Lower leg skin (tissue), 3 donors: ENCODE measurements at regions not wholly inside any gene's neighbourhood (a gene's known extent, or its start where the extent isn't known, plus 50 kb on each side); places are given as distances from the start of the nearest gene placed in this dataset.

Source experiments
- POLR2A ChIP-seq, 2 donors: fragments of 450-650 bp; IDR thresholded peaks; one replicate each; pipeline ENCODE4 v1.6.1; 2016 to 2017; ENCODE audit warnings: antibody characterized with exemption in 2 of 2, mild to moderate bottlenecking in 1 of 2, moderate library complexity in 1 of 2
- TF ChIP-seq, protein P1 (sequence below), 3 donors: fragments of 450-650 bp; IDR thresholded peaks; one replicate each; pipeline ENCODE4 v1.5.1; 2016; ENCODE audit warnings: antibody characterized with exemption in 3 of 3, mild to moderate bottlenecking in 3 of 3, moderate library complexity in 2 of 3

DNA sequence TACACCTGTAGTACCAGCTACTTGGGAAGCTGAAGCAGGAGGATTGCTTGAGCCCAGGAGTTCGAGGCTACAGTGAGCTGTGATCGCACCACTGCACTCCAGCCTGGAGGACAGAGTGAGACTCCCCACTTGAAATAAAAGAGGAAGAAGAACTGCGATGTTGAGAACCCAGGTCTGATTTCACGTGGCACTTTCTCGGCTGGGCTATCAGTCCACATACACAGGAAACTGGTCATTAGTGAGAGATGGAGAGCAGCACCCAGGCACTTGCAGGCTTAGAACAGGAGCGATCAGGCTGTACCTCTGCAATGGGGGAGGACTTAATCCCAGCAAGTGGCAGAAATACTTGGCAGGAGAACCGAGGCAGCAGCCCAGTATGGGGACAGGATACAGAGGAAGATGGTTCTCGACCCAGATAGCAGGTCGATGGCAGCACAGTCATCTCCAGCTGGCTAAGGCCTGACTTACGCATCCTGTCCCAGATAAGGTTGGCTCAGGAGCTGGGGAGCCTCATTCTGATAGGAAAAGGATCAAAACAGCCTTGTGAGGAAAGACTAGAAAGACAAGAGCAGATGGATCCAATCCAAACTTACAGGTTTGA lies 487.7 kb upstream of the AUTS2 start:
- TF ChIP-seq, protein P1, sequence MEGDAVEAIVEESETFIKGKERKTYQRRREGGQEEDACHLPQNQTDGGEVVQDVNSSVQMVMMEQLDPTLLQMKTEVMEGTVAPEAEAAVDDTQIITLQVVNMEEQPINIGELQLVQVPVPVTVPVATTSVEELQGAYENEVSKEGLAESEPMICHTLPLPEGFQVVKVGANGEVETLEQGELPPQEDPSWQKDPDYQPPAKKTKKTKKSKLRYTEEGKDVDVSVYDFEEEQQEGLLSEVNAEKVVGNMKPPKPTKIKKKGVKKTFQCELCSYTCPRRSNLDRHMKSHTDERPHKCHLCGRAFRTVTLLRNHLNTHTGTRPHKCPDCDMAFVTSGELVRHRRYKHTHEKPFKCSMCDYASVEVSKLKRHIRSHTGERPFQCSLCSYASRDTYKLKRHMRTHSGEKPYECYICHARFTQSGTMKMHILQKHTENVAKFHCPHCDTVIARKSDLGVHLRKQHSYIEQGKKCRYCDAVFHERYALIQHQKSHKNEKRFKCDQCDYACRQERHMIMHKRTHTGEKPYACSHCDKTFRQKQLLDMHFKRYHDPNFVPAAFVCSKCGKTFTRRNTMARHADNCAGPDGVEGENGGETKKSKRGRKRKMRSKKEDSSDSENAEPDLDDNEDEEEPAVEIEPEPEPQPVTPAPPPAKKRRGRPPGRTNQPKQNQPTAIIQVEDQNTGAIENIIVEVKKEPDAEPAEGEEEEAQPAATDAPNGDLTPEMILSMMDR (IDR thresholded peaks at IDR 0.05) = no peak
- no peak for TF ChIP-seq POLR2A (IDR thresholded peaks at IDR 0.05)
